A549 (cell line): ENCODE measurements at regions not wholly inside any gene's neighbourhood (a gene's known extent, or its start where the extent isn't known, plus 50 kb on each side); places are given as distances from the start of the nearest gene placed in this dataset.

ENCODE experiments used
- ATAC-seq, 2 experiments: fragments of 200-7000 bp in 1 of 2; fragments of >200 bp in 1 of 2; cut with Nextera tagmentation in 1 of 2; cut with Tn5 transposase in 1 of 2; 3 replicates each; pipeline versions ENCODE4 v1.8.0 to v1.9.1; 2018 to 2020; ENCODE audit warnings: mild to moderate bottlenecking in 1 of 2, moderate library complexity in 1 of 2
- CTCF ChIA-PET: fragments of 300-600 bp; sonication (Branson Sonifier 250); formaldehyde crosslinking; extraction: SDS; loops from one replicate; lab custom pipeline; 2021; ENCODE audit warnings: antibody characterized with exemption, inconsistent platforms; lab: Yijun Ruan, JAX
- POLR2A ChIA-PET: fragments of 350-600 bp; formaldehyde crosslinking; extraction: SDS; loops from one replicate; lab custom pipeline; 2021; ENCODE audit warnings: antibody characterized with exemption, inconsistent platforms; lab: Yijun Ruan, JAX
- DNase-seq, 2 experiments: peaks; one replicate each; pipeline versions ENCODE4 v3.0.0 to v3.0.0-alpha.2; 2011 to 2016; ENCODE audit warnings: low read depth in 1 of 2, low spot score in 1 of 2
- FAIRE-seq: peaks from 2 replicates; lab custom pipeline; 2011; peaks lifted over from hg19 to GRCh38; lab: Jason Lieb, UNC
- H3K27ac ChIP-seq, 2 experiments: fragments of >200 bp; sonication (Bioruptor Twin); formaldehyde crosslinking; 3 replicates each; pipeline ENCODE4 v1.5.1; 2016 to 2017
- H3K4me1 ChIP-seq: fragments of >200 bp; sonication (Bioruptor Twin); formaldehyde crosslinking; 3 replicates; pipeline ENCODE4 v1.6.1; 2016
- H3K4me2 ChIP-seq: fragments of >200 bp; sonication (Bioruptor Twin); formaldehyde crosslinking; 3 replicates; pipeline ENCODE4 v1.6.1; 2016
- H3K4me3 ChIP-seq: fragments of >200 bp; sonication (Bioruptor Twin); formaldehyde crosslinking; 3 replicates; pipeline ENCODE4 v1.5.1; 2016
- H3K9me3 ChIP-seq: fragments of >200 bp; sonication (Bioruptor Twin); formaldehyde crosslinking; 3 replicates; pipeline ENCODE4 v1.6.1; 2016
- BHLHE40 ChIP-seq: IDR thresholded peaks from 2 replicates; pipeline ENCODE4 v1.6.1; 2012; ENCODE audit warnings: low read depth, low read length, inconsistent platforms
- CBX8 ChIP-seq: fragments of 200-600 bp; sonication (generic); IDR thresholded peaks from 2 replicates; pipeline ENCODE4 v1.6.1; 2016
- CHD2 ChIP-seq: fragments of 150-350 bp; IDR thresholded peaks from 2 replicates; pipeline ENCODE4 v1.6.1; 2014; ENCODE audit warnings: low read length; ENCODE audit not compliant: partially characterized antibody
- EHMT2 ChIP-seq: fragments of 200-600 bp; sonication (generic); IDR thresholded peaks from 2 replicates; pipeline ENCODE4 v1.6.1; 2016; ENCODE audit warnings: antibody characterized with exemption, low read depth, mild to moderate bottlenecking, moderate library complexity
- ESRRA ChIP-seq: fragments of 150-350 bp; IDR thresholded peaks from 2 replicates; pipeline ENCODE4 v1.6.1; 2014; ENCODE audit warnings: mild to moderate bottlenecking, low read length, borderline replicate concordance
- HOXA7 ChIP-seq: fragments of 250-450 bp; sonication (Bioruptor Pico); IDR thresholded peaks from 2 replicates; pipeline ENCODE4 v1.5.0; 2020; ENCODE audit warnings: mild to moderate bottlenecking, moderate library complexity
- HOXB5 ChIP-seq: fragments of 250-450 bp; sonication (Bioruptor Pico); IDR thresholded peaks from 2 replicates; pipeline ENCODE4 v1.5.0; 2020; ENCODE audit warnings: mild to moderate bottlenecking, moderate library complexity
- JUN ChIP-seq, 2 experiments: fragments of >200 bp; sonication (Bioruptor Twin); formaldehyde crosslinking; IDR thresholded peaks; 2 replicates in 1 of 2; 3 replicates in 1 of 2; pipeline ENCODE4 v1.6.1; 2016 to 2017
- KDM1A ChIP-seq: fragments of 200-600 bp; sonication (generic); IDR thresholded peaks from 2 replicates; pipeline ENCODE4 v1.6.1; 2016; ENCODE audit warnings: low read depth, mild to moderate bottlenecking
- KDM5A ChIP-seq: fragments of 200-600 bp; sonication (generic); IDR thresholded peaks from 2 replicates; pipeline ENCODE4 v1.6.1; 2016; ENCODE audit warnings: antibody characterized with exemption, mild to moderate bottlenecking
- NR3C1 ChIP-seq: fragments of >200 bp; sonication (Bioruptor Twin); formaldehyde crosslinking; IDR thresholded peaks from 3 replicates; pipeline ENCODE4 v1.6.1; 2017
- PHF8 ChIP-seq: fragments of 200-600 bp; sonication (generic); IDR thresholded peaks from 2 replicates; pipeline ENCODE4 v1.6.1; 2016; ENCODE audit warnings: low read depth, mild to moderate bottlenecking, antibody characterized with exemption, moderate library complexity, borderline replicate concordance
- POLR2AphosphoS2 ChIP-seq: conservative IDR thresholded peaks from 2 replicates; pipeline ENCODE4 v1.6.1; 2012; ENCODE audit warnings: low read length, improper control_type of control experiment, inconsistent platforms
- RAD21 ChIP-seq, 2 experiments: fragments of >200 bp in 1 of 2; sonication (Bioruptor Twin) in 1 of 2; formaldehyde crosslinking in 1 of 2; IDR thresholded peaks in 1 of 2; conservative IDR thresholded peaks in 1 of 2; 2 replicates in 1 of 2; 3 replicates in 1 of 2; pipeline ENCODE4 v1.6.1; 2012 to 2018; ENCODE audit warnings: inconsistent platforms in 1 of 2
- RCOR1 ChIP-seq: fragments of 150-350 bp; IDR thresholded peaks from 2 replicates; pipeline ENCODE4 v1.6.1; 2014; ENCODE audit warnings: antibody characterized with exemption, low read length, low read depth
- SMC3 ChIP-seq: fragments of >200 bp; sonication (Bioruptor Twin); formaldehyde crosslinking; IDR thresholded peaks from 3 replicates; pipeline ENCODE4 v1.6.1; 2018; ENCODE audit warnings: inconsistent platforms
- TFCP2L1 ChIP-seq: fragments of 250-450 bp; sonication (Bioruptor Pico); IDR thresholded peaks from 2 replicates; pipeline ENCODE4 v1.5.0; 2021; ENCODE audit warnings: mild to moderate bottlenecking
- ZNF302 ChIP-seq: fragments of 250-450 bp; sonication (Bioruptor Pico); IDR thresholded peaks from 2 replicates; pipeline ENCODE4 v1.9.0; 2021; ENCODE audit warnings: inconsistent platforms, mild to moderate bottlenecking, moderate library complexity
- ZSCAN20 ChIP-seq: fragments of 250-450 bp; sonication (Bioruptor Pico); IDR thresholded peaks from 2 replicates; pipeline ENCODE4 v1.8.0; 2022; ENCODE audit warnings: mild to moderate bottlenecking, moderate library complexity
- WGBS: methylation state at CpG from one replicate; pipeline ENCODE4 v1.1.6; 2017; ENCODE audit errors: missing lambda C conversion rate; 5-methylcytosine and 5-hydroxymethylcytosine counted together
- TF ChIP-seq, protein P1 (sequence below): IDR thresholded peaks from 2 replicates; pipeline ENCODE4 v1.6.1; 2012
- TF ChIP-seq, protein P2 (sequence below): fragments of 150-350 bp; IDR thresholded peaks from 2 replicates; pipeline ENCODE4 v1.6.1; 2014; ENCODE audit warnings: low read depth, mild to moderate bottlenecking, low read length
- TF ChIP-seq, protein P3 (sequence below): fragments of 250-450 bp; sonication (Bioruptor Pico); IDR thresholded peaks from 2 replicates; pipeline ENCODE4 v1.5.0; 2021; ENCODE audit warnings: mild to moderate bottlenecking, moderate library complexity, borderline replicate concordance
- TF ChIP-seq, protein P4 (sequence below): fragments of 450-650 bp; IDR thresholded peaks from 2 replicates; pipeline ENCODE4 v1.6.1; 2014; ENCODE audit warnings: antibody characterized with exemption

DNA sequence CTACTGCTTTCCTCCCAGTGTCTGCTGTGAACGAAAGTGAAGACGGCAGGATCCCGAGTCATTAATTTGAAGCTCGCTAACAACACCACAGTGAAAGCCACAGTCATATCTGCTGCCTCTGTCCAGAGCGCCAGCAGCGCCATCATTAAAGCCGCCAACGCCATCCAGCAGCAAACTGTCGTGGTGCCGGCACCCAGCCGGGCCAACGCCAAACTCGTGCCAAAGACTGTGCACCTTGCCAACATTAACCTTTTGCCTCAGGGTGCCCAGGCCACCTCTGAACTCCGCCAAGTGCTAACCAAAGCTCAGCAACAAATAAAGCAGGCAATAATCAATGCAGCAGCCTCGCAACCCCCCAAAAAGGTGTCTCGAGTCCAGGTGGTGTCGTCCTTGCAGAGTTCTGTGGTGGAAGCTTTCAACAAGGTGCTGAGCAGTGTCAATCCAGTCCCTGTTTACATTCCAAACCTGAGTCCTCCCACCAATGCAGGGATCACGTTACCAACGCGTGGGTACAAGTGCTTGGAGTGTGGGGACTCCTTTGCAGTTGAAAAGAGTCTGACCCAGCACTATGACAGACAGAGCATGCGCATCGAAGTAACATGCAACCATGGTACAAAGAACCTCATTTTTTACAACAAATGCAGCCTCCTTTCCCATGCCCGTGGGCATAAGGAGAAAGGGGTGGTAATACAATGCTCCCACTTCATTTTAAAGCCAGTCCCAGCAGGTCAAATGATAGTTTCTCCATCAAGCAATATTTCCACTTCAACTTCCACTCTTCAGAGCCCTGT, 94.8 kb upstream of the KCNMA1 start:
- ATAC-seq (no peak), FAIRE-seq (no peak), DNase-seq (no peak)
- CTCF ChIA-PET = interaction anchor here (0.8 to 1.7 kb wide), 2 partner anchors 13 to 21 kb away, joined by 3 to 5 read pairs; no protein-coding TSS in a partner anchor
- H3K4me1 ChIP-seq = no peaks in the 10 kb centered on the region; the same call in 2 of the 3 replicates
- TF ChIP-seq PHF8 (no peak), TFCP2L1 (CRISPR knock-in tag) (no peak), ZSCAN20 (CRISPR knock-in tag) (no peak)
- no peak overlapping the region for H3K4me3 ChIP-seq
- POLR2A ChIA-PET = no interaction called here
- H3K4me2 ChIP-seq = no peak overlapping the region
- 79% methylated on average over 23 of the region's 23 CpGs for WGBS
- no peak overlapping the region for H3K27ac ChIP-seq
- H3K9me3 ChIP-seq = no peaks in the 10 kb centered on the region

DNA sequence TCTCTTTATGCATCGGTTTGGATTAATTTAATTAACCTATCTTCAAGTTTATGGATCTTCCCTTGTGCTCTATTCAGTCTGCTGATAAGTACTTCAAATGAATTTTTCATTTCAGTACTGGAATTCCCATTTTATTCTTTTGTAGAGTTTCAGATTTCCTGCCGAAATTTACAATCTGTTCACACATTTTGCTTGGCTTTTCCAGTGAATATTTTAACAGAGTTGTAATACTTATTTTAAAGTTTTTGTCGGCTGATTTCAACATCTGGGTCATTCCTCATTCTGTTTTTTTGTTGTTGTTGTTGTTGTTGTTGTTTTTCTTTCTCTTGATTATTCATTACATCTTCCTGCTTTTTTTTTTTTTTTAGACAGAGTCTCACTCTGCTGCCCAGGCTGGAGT, 89.9 kb upstream of the KCNMA1 start:
- POLR2A ChIA-PET = no interaction called here
- TF ChIP-seq RCOR1 (no peak), JUN (IDR thresholded peaks at IDR 0.05) (no peak), HOXA7 (CRISPR knock-in tag) (no peak), ZNF302 (no peak), HOXB5 (CRISPR knock-in tag) (no peak), CBX8 (no peak), ESRRA (no peak), PHF8 (no peak), ZSCAN20 (CRISPR knock-in tag) (no peak), POLR2AphosphoS2 (no peak), BHLHE40 (no peak), KDM1A (no peak), RAD21 (conservative IDR thresholded peaks at IDR 0.05 in 1 of 2, IDR thresholded peaks at IDR 0.05 in 1 of 2) (no peak)
- TF ChIP-seq, protein P1, sequence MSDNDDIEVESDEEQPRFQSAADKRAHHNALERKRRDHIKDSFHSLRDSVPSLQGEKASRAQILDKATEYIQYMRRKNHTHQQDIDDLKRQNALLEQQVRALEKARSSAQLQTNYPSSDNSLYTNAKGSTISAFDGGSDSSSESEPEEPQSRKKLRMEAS = no peak
- TF ChIP-seq, protein P2, sequence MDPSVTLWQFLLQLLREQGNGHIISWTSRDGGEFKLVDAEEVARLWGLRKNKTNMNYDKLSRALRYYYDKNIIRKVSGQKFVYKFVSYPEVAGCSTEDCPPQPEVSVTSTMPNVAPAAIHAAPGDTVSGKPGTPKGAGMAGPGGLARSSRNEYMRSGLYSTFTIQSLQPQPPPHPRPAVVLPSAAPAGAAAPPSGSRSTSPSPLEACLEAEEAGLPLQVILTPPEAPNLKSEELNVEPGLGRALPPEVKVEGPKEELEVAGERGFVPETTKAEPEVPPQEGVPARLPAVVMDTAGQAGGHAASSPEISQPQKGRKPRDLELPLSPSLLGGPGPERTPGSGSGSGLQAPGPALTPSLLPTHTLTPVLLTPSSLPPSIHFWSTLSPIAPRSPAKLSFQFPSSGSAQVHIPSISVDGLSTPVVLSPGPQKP = no peak
- TF ChIP-seq, protein P3, sequence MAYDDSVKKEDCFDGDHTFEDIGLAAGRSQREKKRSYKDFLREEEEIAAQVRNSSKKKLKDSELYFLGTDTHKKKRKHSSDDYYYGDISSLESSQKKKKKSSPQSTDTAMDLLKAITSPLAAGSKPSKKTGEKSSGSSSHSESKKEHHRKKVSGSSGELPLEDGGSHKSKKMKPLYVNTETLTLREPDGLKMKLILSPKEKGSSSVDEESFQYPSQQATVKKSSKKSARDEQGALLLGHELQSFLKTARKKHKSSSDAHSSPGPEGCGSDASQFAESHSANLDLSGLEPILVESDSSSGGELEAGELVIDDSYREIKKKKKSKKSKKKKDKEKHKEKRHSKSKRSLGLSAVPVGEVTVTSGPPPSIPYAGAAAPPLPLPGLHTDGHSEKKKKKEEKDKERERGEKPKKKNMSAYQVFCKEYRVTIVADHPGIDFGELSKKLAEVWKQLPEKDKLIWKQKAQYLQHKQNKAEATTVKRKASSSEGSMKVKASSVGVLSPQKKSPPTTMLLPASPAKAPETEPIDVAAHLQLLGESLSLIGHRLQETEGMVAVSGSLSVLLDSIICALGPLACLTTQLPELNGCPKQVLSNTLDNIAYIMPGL (CRISPR knock-in tag) = no peak
- TF ChIP-seq, protein P4, sequence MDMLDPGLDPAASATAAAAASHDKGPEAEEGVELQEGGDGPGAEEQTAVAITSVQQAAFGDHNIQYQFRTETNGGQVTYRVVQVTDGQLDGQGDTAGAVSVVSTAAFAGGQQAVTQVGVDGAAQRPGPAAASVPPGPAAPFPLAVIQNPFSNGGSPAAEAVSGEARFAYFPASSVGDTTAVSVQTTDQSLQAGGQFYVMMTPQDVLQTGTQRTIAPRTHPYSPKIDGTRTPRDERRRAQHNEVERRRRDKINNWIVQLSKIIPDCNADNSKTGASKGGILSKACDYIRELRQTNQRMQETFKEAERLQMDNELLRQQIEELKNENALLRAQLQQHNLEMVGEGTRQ = no peak
- Histone ChIP-seq H3K4me2 (no peak overlapping the region), H3K4me1 (0 out of 3 replicates have a peak, but pooled peaks cover 4% of the 10 kb centered on the region), H3K9me3 (no peaks in the 10 kb centered on the region), H3K27ac (no peak overlapping the region), H3K4me3 (no peak overlapping the region)
- WGBS = 58% methylated on average over 3 of the region's 3 CpGs
- ATAC-seq = no peak
- FAIRE-seq = no peak
- no peak for DNase-seq
- CTCF ChIA-PET = interaction anchor here (1.1 kb wide), 1 partner anchor 16 kb away, joined by 4 read pairs; no protein-coding TSS in a partner anchor

DNA sequence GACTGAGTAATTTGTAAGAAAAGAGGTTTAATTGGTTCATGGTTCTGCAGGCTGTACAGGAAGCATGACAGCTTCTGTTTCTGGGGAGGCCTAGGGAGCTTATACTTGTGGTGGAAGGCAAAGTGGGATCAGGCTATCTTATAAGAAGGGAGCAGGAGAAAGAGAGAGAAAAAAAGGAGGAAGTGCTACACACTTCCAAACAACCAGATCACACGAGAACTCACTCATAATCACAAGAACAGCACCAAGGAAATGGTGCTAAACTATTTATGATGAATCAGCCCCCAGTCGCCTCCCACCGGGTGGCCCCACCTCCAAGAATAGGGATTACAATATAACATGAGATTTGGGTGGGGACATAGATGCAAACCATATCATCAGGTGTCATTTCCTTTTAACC, 89.1 kb upstream of the KCNMA1 start:
- WGBS = 66% methylated on average over 3 of the region's 3 CpGs
- no peak for DNase-seq
- no peaks in the 10 kb centered on the region for H3K9me3 ChIP-seq
- no peak overlapping the region for H3K27ac ChIP-seq
- CTCF ChIA-PET = interaction anchor here (1.1 to 5.5 kb wide), 2 partner anchors 10 to 14 kb away, joined by 3 to 48 read pairs; no protein-coding TSS in a partner anchor
- H3K4me2 ChIP-seq = no peak overlapping the region
- H3K4me3 ChIP-seq = no peak overlapping the region
- POLR2A ChIA-PET = no interaction called here
- no peak for ATAC-seq
- no peak for FAIRE-seq
- TF ChIP-seq SMC3 (no peak), KDM5A (no peak), EHMT2 (no peak), ZNF302 (no peak), NR3C1 (no peak), CHD2 (no peak)
- H3K4me1 ChIP-seq = 0 out of 3 replicates have a peak, but pooled peaks cover 4% of the 10 kb centered on the region
